Kidney (tissue), 13 donors: ENCODE measurements at regions not wholly inside any gene's neighbourhood (a gene's known extent, or its start where the extent isn't known, plus 50 kb on each side); places are given as distances from the start of the nearest gene placed in this dataset.

Experiments
- DNase-seq, 5 donors: peaks; one replicate each; pipeline ENCODE4 v3.0.0-alpha.2; 2013 to 2020
- FAIRE-seq: peaks from 2 replicates; lab custom pipeline; 2012; peaks lifted over from hg19 to GRCh38; lab: Jason Lieb, UNC
- H3K27ac ChIP-seq, 2 donors: one replicate each; pipeline ENCODE4 v1.7.0; 2013; ENCODE audit warnings: low read depth in 2 of 2, low read length in 2 of 2, inconsistent platforms in 1 of 2
- H3K27me3 ChIP-seq: one replicate; pipeline ENCODE4 v1.7.1; 2013; ENCODE audit warnings: low read length, inconsistent platforms; ENCODE audit not compliant: control insufficient read depth, insufficient read depth
- H3K36me3 ChIP-seq, 3 donors: one replicate each; pipeline versions ENCODE4 v1.7.0 to v1.7.1; 2013; ENCODE audit warnings: low read length in 3 of 3, control low read depth in 1 of 3, inconsistent platforms in 1 of 3; ENCODE audit not compliant: insufficient read depth in 3 of 3, control insufficient read depth in 2 of 3
- H3K4me1 ChIP-seq, 3 donors: one replicate each; pipeline versions ENCODE4 v1.7.0 to v1.7.1; 2013; ENCODE audit warnings: low read length in 3 of 3, inconsistent platforms in 1 of 3, low read depth in 1 of 3; ENCODE audit not compliant: control insufficient read depth in 2 of 3, insufficient read depth in 2 of 3
- H3K4me3 ChIP-seq, 3 donors: one replicate each; pipeline versions ENCODE4 v1.7.0 to v1.8.1; 2013; ENCODE audit warnings: low read length in 3 of 3, control low read depth in 1 of 3, inconsistent platforms in 1 of 3
- H3K9ac ChIP-seq, 3 donors: one replicate each; pipeline versions ENCODE4 v1.7.0 to v1.7.1; 2013; ENCODE audit warnings: low read length in 3 of 3, control low read depth in 1 of 3, inconsistent platforms in 1 of 3
- H3K9me3 ChIP-seq, 3 donors: one replicate each; pipeline versions ENCODE4 v1.7.0 to v1.7.1; 2013; ENCODE audit warnings: low read length in 3 of 3, control low read depth in 1 of 3, inconsistent platforms in 1 of 3; ENCODE audit not compliant: control insufficient read depth in 2 of 3, insufficient read depth in 1 of 3
- intact Hi-C: fragments of 100-400 bp; cut with DNase I; formaldehyde crosslinking; loops from one replicate; pipeline ENCODE4 v1.11.1; 2022
- TF ChIP-seq, protein P1 (sequence below): IDR thresholded peaks from 3 replicates; pipeline ENCODE4 v1.5.1; 2012; ENCODE audit warnings: mild to moderate bottlenecking, moderate library complexity, borderline replicate concordance; ENCODE audit not compliant: insufficient read depth; ENCODE audit errors: extremely low read depth
- donor health status: control.
- donor health status: control.
- donor health status: control.
- donor health status: control.
- donor health status: control.
- donor health status: DM: yes; HTN: yes; CAD: no.
- donor health status: Normal renal cell carcinoma (clear cell type).

DNA sequence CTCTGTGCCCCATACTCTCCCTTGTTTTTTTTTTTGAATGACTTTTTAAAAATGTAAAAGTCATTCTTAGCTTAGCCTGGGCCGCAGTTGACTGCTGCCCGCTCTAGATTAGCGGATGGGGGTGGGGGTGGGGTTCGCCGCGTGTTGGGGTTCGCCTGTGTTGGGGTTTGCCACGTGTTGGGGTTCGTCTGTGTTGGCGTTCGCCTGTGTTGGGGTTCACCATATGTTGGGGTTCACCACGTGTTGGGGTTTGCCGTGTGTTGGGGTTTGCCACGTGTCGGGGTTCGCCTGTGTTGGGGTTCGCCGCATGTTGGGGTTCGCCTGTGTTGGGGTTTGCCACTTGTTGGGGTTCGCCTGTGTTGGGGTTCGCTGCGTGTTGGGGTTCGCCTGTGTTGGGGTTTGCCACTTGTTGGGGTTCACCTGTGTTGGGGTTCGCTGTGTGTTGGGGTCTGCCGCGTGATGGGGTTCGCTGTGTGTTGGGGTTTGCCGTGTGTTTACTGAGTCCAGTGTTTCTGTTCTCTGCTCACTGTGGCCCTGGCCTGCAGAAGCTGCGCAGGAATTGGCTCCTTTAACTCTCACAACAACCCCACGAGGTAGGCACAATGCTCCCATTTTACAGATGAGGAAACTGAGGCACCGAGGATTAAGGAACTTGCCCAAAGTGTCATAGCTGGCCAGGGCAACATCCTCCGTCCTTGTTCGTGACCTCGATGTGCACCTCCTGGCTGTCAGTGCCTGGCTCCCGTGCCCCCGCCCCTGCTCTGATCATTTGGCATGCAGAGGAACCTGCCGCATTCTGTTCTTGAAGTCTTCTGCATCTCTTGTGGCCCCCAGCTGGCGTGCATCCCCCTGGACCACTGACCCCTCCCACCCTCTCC lies 96.6 kb upstream of the CIBAR2 start:
- H3K36me3 ChIP-seq, result no peaks in the 10 kb centered on the region
- no peaks in the 10 kb centered on the region for H3K9me3 ChIP-seq
- intact Hi-C loops, result no loop called here
- no peak for FAIRE-seq
- peaks cover 0 to 21% (median 10%) of the 10 kb centered on the region in 3 donors for H3K4me1 ChIP-seq
- TF ChIP-seq, protein P1, sequence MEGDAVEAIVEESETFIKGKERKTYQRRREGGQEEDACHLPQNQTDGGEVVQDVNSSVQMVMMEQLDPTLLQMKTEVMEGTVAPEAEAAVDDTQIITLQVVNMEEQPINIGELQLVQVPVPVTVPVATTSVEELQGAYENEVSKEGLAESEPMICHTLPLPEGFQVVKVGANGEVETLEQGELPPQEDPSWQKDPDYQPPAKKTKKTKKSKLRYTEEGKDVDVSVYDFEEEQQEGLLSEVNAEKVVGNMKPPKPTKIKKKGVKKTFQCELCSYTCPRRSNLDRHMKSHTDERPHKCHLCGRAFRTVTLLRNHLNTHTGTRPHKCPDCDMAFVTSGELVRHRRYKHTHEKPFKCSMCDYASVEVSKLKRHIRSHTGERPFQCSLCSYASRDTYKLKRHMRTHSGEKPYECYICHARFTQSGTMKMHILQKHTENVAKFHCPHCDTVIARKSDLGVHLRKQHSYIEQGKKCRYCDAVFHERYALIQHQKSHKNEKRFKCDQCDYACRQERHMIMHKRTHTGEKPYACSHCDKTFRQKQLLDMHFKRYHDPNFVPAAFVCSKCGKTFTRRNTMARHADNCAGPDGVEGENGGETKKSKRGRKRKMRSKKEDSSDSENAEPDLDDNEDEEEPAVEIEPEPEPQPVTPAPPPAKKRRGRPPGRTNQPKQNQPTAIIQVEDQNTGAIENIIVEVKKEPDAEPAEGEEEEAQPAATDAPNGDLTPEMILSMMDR, result no peak
- no peak overlapping the region for H3K9ac ChIP-seq
- no peak overlapping the region for H3K4me3 ChIP-seq
- no peak overlapping the region for H3K27ac ChIP-seq
- no peak for DNase-seq
- no peaks in the 10 kb centered on the region for H3K27me3 ChIP-seq

DNA sequence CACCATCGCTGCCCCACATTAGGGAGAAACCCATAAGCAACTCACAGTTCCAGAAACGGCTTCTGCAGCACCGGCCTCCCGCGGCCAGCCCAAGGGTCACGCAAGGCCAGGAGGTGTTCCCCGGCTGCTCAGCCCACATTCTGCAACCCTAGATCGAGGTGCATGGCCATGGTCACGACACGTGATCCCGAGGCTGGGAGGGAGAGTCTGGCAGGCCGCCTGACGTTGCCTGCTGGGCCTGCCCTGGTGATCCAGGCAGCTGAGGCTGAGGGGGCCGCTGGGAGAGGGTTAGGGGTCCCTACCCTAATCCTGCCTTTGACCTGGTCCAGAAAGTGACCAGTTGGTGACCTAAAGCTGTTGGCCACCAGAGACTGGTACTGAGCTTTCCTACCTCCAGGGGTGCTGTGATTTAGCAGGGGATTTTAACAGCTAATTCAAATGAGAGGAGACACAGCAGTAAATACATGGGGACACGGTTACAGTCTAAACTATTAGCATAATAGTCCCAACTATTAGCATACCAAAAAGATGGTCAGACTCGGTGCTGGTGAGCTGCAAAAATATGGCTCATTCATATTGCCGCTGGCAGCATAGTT lies 97.4 kb upstream of the CIBAR2 start:
- TF ChIP-seq, protein P1, result no peak
- no peak for FAIRE-seq
- Histone ChIP-seq H3K9me3 (no peaks in the 10 kb centered on the region), H3K9ac (no peak overlapping the region), H3K4me3 (no peak overlapping the region), H3K4me1 (peaks cover 0 to 21% (median 17%) of the 10 kb centered on the region in 3 donors), H3K36me3 (no peaks in the 10 kb centered on the region), H3K27ac (no peak overlapping the region), H3K27me3 (no peaks in the 10 kb centered on the region)
- no peak for DNase-seq
- intact Hi-C loops, result no loop called here

DNA sequence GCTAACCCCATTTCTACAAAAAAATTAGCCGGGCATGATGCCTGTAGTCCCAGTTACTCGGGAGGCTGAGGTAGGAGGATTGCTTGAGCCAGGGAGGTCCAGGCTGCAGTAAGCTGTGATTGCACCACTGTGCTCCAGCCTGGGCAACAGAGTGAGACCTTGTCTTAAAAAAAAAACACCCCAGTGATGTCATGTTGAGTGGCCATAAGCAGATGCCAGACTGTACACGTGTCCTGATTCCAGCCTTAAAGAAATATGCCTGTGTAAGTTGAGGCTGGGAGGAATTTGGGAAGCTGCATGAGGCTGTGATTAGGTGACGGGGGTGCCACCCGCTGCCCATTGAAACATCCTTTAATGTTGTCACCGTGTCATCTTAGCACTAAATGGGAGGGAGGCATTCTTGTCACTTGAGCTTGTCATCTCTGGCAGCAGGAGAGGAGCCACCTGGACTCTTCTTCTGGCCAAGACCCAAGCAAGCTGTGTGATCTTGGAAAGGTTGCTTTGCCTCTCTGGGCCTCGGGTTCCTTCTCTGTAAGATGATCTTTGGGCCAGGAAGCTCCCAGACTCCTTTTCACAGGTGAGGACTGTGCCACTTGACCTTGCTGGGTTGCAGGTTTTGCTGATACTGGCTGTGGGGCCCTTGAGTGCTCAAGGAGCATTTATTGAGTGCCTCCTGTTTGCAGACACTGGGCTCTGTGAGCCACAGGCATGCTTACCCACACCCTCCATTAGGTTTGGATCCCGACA lies 98.3 kb upstream of the CIBAR2 start:
- Histone ChIP-seq H3K9me3 (no peaks in the 10 kb centered on the region), H3K9ac (no peak overlapping the region), H3K4me1 (peaks cover 0 to 20% (median 17%) of the 10 kb centered on the region in 3 donors), H3K27ac (no peak overlapping the region), H3K27me3 (no peaks in the 10 kb centered on the region), H3K36me3 (no peaks in the 10 kb centered on the region), H3K4me3 (no peak overlapping the region)
- TF ChIP-seq, protein P1, result no peak
- intact Hi-C loops, result no loop called here
- no peak for FAIRE-seq
- no peak for DNase-seq
